ENCODE measurements at regions not wholly inside any gene's neighbourhood (a gene's known extent, or its start where the extent isn't known, plus 50 kb on each side); places are given as distances from the start of the nearest gene placed in this dataset.
A peak's percentile ranks its signal among the peaks of the same experiment; 100 is the strongest.

DNA sequence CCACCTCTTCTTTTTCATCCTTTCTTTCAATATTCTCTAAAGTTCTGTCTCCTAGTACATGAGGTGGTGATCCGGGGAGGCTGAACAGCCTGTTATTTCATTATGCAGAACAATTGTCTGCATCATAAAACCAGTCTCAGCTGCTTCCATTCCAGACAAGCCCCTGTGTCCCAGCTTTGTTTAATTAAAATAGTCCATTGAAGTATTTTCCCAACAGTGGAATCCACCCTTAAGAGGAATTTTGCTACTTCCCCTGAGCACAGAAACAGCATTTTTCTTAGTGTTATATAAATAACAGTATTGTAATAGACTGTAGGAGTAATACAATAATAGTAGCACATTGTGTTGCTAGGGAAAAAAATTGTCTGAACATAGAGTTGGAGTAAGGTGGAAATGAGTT, 395.4 kb upstream of the TCF4 start:
- Histone ChIP-seq H3K27ac (ENCODE audit: poor library complexity, severe bottlenecking) (no peak overlapping the region), H3K36me3 (ENCODE audit: low read depth) (no peaks in the 10 kb centered on the region)

DNA sequence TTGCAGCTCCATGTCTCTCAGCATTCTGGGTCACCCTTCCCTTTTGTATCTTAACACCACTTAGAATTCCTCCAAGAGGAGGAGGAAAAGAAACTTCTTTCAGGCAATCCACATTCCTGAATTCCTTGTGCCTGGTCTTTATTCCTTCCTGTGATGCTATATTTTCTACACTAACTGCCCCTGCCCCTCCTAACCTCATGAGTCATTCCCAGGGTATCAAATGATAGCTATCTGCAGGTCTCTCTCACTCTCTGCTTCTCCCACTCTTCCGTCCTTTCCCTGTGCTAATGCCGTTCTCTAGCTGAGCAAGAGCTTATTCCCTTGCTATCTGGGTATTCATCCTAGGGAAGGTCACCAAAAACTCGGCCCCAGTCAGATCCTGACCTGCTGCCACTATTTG, 395.0 kb upstream of the TCF4 start:
- ATAC-seq (ENCODE audit: low read depth) (no peak), DNase-seq (ENCODE audit: low spot score) (no peak)
- Histone ChIP-seq H3K4me1 (ENCODE audit: insufficient read depth, poor library complexity, severe bottlenecking) (no peaks in the 10 kb centered on the region), H3K36me3 (ENCODE audit: low read depth) (no peaks in the 10 kb centered on the region), H3K27me3 (ENCODE audit: insufficient read depth, poor library complexity, severe bottlenecking) (no peaks in the 10 kb centered on the region), H3K4me3 (ENCODE audit: severe bottlenecking) (no peak overlapping the region), H3K27ac (ENCODE audit: poor library complexity, severe bottlenecking) (no peak overlapping the region), H3K9me3 (ENCODE audit: severe bottlenecking) (peaks cover 3% of the 10 kb centered on the region)
- TF ChIP-seq, protein P1, sequence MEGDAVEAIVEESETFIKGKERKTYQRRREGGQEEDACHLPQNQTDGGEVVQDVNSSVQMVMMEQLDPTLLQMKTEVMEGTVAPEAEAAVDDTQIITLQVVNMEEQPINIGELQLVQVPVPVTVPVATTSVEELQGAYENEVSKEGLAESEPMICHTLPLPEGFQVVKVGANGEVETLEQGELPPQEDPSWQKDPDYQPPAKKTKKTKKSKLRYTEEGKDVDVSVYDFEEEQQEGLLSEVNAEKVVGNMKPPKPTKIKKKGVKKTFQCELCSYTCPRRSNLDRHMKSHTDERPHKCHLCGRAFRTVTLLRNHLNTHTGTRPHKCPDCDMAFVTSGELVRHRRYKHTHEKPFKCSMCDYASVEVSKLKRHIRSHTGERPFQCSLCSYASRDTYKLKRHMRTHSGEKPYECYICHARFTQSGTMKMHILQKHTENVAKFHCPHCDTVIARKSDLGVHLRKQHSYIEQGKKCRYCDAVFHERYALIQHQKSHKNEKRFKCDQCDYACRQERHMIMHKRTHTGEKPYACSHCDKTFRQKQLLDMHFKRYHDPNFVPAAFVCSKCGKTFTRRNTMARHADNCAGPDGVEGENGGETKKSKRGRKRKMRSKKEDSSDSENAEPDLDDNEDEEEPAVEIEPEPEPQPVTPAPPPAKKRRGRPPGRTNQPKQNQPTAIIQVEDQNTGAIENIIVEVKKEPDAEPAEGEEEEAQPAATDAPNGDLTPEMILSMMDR (IDR thresholded peaks at IDR 0.05; ENCODE audit: poor library complexity, severe bottlenecking) = no peak

More for the DNA sequence above, 395.4 kb upstream of the TCF4 start:
- TF ChIP-seq, protein P1 (IDR thresholded peaks at IDR 0.05; ENCODE audit: poor library complexity, severe bottlenecking) = no peak
- ATAC-seq (ENCODE audit: low read depth) = no peak
- Histone ChIP-seq H3K9me3 (ENCODE audit: severe bottlenecking) (peaks cover 3% of the 10 kb centered on the region), H3K4me1 (ENCODE audit: insufficient read depth, poor library complexity, severe bottlenecking) (no peaks in the 10 kb centered on the region), H3K27me3 (ENCODE audit: insufficient read depth, poor library complexity, severe bottlenecking) (no peaks in the 10 kb centered on the region), H3K4me3 (ENCODE audit: severe bottlenecking) (no peak overlapping the region)
- no peak for DNase-seq (ENCODE audit: low spot score)

GRCh38 chr18:55981712-55982475, 393.9 kb upstream of the TCF4 start:
- ATAC-seq (ENCODE audit: low read depth) = no peak
- no peak overlapping the region for H3K4me3 ChIP-seq (ENCODE audit: severe bottlenecking)

DNA sequence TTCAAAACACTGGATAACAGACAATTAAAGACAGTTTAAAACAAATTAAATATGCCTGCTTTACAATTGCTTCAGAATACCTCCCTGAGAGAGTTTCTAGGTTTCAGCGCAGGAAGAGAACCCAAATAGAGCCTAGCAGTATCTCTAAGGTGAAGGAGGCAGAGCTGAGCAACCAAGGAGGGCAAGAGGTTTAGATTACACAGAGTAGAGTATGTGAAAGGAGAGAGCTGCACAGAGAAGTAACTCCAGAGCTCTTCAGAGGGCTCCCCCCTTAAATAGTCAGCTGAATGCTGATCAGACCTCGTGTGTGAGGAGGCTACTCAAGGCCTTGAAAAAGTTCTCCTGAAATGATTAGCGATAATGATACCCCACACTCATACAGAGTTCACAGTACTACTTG, 386.5 kb upstream of the TCF4 start:
- Histone ChIP-seq H3K27me3 (ENCODE audit: insufficient read depth, poor library complexity, severe bottlenecking) (no peaks in the 10 kb centered on the region), H3K27ac (ENCODE audit: poor library complexity, severe bottlenecking) (no peak overlapping the region), H3K36me3 (ENCODE audit: low read depth) (no peaks in the 10 kb centered on the region), H3K4me1 (ENCODE audit: insufficient read depth, poor library complexity, severe bottlenecking) (no peaks in the 10 kb centered on the region), H3K9me3 (ENCODE audit: severe bottlenecking) (no peaks in the 10 kb centered on the region), H3K4me3 (ENCODE audit: severe bottlenecking) (no peak overlapping the region)
- TF ChIP-seq, protein P1 (IDR thresholded peaks at IDR 0.05; ENCODE audit: poor library complexity, severe bottlenecking) = no peak
- DNase-seq (ENCODE audit: low spot score) (no peak), ATAC-seq (ENCODE audit: low read depth) (no peak)

More at GRCh38 chr18:55981712-55982475, 393.9 kb upstream of the TCF4 start:
- no peaks in the 10 kb centered on the region for H3K36me3 ChIP-seq (ENCODE audit: low read depth)
- TF ChIP-seq, protein P1 (IDR thresholded peaks at IDR 0.05; ENCODE audit: poor library complexity, severe bottlenecking) = no peak
- H3K27ac ChIP-seq (ENCODE audit: poor library complexity, severe bottlenecking) = no peak overlapping the region
- no peak for DNase-seq (ENCODE audit: low spot score)
- no peaks in the 10 kb centered on the region for H3K27me3 ChIP-seq (ENCODE audit: insufficient read depth, poor library complexity, severe bottlenecking)
- H3K9me3 ChIP-seq (ENCODE audit: severe bottlenecking) = peaks cover 3% of the 10 kb centered on the region
- H3K4me1 ChIP-seq (ENCODE audit: insufficient read depth, poor library complexity, severe bottlenecking) = no peaks in the 10 kb centered on the region

GRCh38 chr18:55968550-55968949, 380.6 kb upstream of the TCF4 start:
- Histone ChIP-seq H3K27ac (ENCODE audit: poor library complexity, severe bottlenecking) (no peak overlapping the region), H3K27me3 (ENCODE audit: insufficient read depth, poor library complexity, severe bottlenecking) (no peaks in the 10 kb centered on the region), H3K36me3 (ENCODE audit: low read depth) (no peaks in the 10 kb centered on the region), H3K9me3 (ENCODE audit: severe bottlenecking) (no peaks in the 10 kb centered on the region), H3K4me1 (ENCODE audit: insufficient read depth, poor library complexity, severe bottlenecking) (no peaks in the 10 kb centered on the region), H3K4me3 (ENCODE audit: severe bottlenecking) (no peak overlapping the region)
- peak; percentile 80 for ATAC-seq (ENCODE audit: low read depth)
- DNase-seq (ENCODE audit: low spot score) = no peak
- TF ChIP-seq, protein P1 (IDR thresholded peaks at IDR 0.05; ENCODE audit: poor library complexity, severe bottlenecking) = no peak
